ENCODE measurements at regions not wholly inside any gene's neighbourhood (a gene's known extent, or its start where the extent isn't known, plus 50 kb on each side); places are given as distances from the start of the nearest gene placed in this dataset.

DNA sequence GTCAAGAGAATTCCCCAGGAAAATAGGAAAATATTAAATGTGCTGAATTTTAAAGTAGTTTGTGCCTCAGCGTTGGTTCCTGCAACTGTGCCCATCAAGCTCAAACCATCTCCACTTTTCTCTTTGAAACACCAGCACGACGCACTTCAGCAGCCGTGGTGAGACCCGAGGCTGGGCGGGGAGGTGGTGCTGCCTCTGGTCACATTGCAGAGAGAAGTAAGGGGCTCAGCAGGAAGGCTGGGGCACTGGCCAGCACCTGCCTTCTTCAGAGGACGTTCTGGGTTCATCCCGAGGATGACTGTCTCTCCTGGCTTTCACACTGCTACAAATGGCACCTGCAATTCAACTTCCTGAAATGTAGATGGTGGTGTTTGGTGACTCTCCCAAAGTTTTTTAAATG, 323.7 kb upstream of the SALL3 start:
- no peaks in the 10 kb centered on the region for H3K36me3 ChIP-seq (ENCODE audit: control insufficient read depth, low read length)
- H3F3A ChIP-seq (ENCODE audit: control insufficient read depth, insufficient read depth), result no peaks in the 10 kb centered on the region
- TF ChIP-seq, protein P1, sequence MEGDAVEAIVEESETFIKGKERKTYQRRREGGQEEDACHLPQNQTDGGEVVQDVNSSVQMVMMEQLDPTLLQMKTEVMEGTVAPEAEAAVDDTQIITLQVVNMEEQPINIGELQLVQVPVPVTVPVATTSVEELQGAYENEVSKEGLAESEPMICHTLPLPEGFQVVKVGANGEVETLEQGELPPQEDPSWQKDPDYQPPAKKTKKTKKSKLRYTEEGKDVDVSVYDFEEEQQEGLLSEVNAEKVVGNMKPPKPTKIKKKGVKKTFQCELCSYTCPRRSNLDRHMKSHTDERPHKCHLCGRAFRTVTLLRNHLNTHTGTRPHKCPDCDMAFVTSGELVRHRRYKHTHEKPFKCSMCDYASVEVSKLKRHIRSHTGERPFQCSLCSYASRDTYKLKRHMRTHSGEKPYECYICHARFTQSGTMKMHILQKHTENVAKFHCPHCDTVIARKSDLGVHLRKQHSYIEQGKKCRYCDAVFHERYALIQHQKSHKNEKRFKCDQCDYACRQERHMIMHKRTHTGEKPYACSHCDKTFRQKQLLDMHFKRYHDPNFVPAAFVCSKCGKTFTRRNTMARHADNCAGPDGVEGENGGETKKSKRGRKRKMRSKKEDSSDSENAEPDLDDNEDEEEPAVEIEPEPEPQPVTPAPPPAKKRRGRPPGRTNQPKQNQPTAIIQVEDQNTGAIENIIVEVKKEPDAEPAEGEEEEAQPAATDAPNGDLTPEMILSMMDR (IDR thresholded peaks at IDR 0.05; ENCODE audit: low read depth, low read length, poor library complexity, severe bottlenecking), result no peak
- TF ChIP-seq EZH2phosphoT487 (IDR thresholded peaks at IDR 0.05; ENCODE audit: borderline replicate concordance, low read length), result no peak
- no peaks in the 10 kb centered on the region for H3K9me2 ChIP-seq (replicated peaks; ENCODE audit: control insufficient read depth, low read length)
- no peak overlapping the region for H3K27ac ChIP-seq (ENCODE audit: low read depth, low read length)
- H3K27me3 ChIP-seq (ENCODE audit: control insufficient read depth, low read length), result no peaks in the 10 kb centered on the region
- H4K20me1 ChIP-seq (ENCODE audit: control insufficient read depth, insufficient read depth, low read depth, low read length), result no peaks in the 10 kb centered on the region
- no peaks in the 10 kb centered on the region for H3K79me2 ChIP-seq (ENCODE audit: control insufficient read depth, low read length)
- H3K4me1 ChIP-seq (ENCODE audit: control insufficient read depth, low read length), result no peaks in the 10 kb centered on the region
- no peak overlapping the region for H3K4me2 ChIP-seq (ENCODE audit: low read length)
- no peak overlapping the region for H3K4me3 ChIP-seq (ENCODE audit: low read length)
- H3K9me3 ChIP-seq (ENCODE audit: control insufficient read depth, insufficient read depth, low read length), result peaks cover 17% of the 10 kb centered on the region; the same call in 1 of the 2 replicates

DNA sequence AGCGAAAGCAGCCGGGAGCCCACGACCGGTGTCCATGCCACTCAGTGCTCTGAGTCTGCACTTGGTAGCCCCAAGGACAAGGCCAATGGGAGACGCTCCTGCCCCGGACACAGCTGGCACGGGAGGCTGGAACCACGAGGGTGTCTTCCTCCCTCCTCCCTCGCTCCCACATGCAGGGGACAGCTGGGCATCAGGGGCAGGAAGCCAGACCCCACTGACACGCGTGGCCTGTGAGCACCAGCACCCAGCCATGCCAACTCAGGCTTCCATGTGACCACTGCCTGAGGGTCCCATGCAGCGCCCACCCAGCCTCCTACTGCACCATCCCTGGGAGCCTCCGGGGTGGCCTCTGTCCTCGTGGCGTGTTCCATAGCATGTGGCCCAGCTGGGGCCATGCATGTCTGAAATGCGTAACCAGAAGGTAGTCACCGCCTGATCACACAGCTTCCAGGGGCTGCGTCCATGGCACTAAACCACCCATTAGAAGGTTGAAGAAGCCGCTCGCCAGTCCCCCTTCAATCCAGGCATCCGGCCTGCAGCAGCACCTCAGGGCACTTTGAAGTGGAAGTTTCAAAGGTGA, 323.2 kb upstream of the SALL3 start:
- Histone ChIP-seq H4K20me1 (ENCODE audit: control insufficient read depth, insufficient read depth, low read depth, low read length) (no peaks in the 10 kb centered on the region), H3K79me2 (ENCODE audit: control insufficient read depth, low read length) (no peaks in the 10 kb centered on the region), H3K27me3 (ENCODE audit: control insufficient read depth, low read length) (no peaks in the 10 kb centered on the region), H3K4me1 (ENCODE audit: control insufficient read depth, low read length) (no peaks in the 10 kb centered on the region), H3K9me2 (replicated peaks; ENCODE audit: control insufficient read depth, low read length) (no peaks in the 10 kb centered on the region), H3K9me3 (ENCODE audit: control insufficient read depth, insufficient read depth, low read length) (peaks cover 15% of the 10 kb centered on the region; the same call in 1 of the 2 replicates), H3K4me3 (ENCODE audit: low read length) (no peak overlapping the region), H3F3A (ENCODE audit: control insufficient read depth, insufficient read depth) (no peaks in the 10 kb centered on the region), H3K36me3 (ENCODE audit: control insufficient read depth, low read length) (no peaks in the 10 kb centered on the region), H3K27ac (ENCODE audit: low read depth, low read length) (no peak overlapping the region), H3K4me2 (ENCODE audit: low read length) (no peak overlapping the region)
- TF ChIP-seq EZH2phosphoT487 (IDR thresholded peaks at IDR 0.05; ENCODE audit: borderline replicate concordance, low read length), result no peak

DNA sequence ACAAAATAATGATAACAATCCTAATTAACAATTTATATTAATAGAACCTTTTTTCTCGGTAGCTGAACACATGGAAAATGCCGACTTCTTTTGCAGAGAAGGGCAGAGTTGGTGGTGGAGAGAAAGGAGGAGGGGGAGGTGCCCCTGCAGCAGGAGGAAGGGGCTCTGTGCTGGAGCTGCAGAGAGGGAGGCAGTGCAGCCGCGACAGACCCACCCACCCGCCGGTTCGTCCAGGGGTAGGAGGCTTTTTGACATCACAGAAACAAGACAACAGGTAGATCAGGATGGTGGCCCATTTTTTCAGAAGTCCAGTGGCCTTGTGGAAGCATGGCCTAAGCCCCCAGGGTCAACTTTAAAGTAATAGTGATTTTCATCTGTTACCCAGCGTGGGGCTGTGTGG, 321.1 kb upstream of the SALL3 start:
- no peaks in the 10 kb centered on the region for H3K4me1 ChIP-seq (ENCODE audit: control insufficient read depth, low read length)
- peaks cover 3% of the 10 kb centered on the region; the same call in 1 of the 2 replicates for H3K9me3 ChIP-seq (ENCODE audit: control insufficient read depth, insufficient read depth, low read length)
- H3K27me3 ChIP-seq (ENCODE audit: control insufficient read depth, low read length), result no peaks in the 10 kb centered on the region
- H3K79me2 ChIP-seq (ENCODE audit: control insufficient read depth, low read length), result no peaks in the 10 kb centered on the region
- no peaks in the 10 kb centered on the region for H4K20me1 ChIP-seq (ENCODE audit: control insufficient read depth, insufficient read depth, low read depth, low read length)
- no peaks in the 10 kb centered on the region for H3K9me2 ChIP-seq (replicated peaks; ENCODE audit: control insufficient read depth, low read length)
- no peak overlapping the region for H3K4me2 ChIP-seq (ENCODE audit: low read length)
- H3K36me3 ChIP-seq (ENCODE audit: control insufficient read depth, low read length), result no peaks in the 10 kb centered on the region
- TF ChIP-seq, protein P1 (IDR thresholded peaks at IDR 0.05; ENCODE audit: low read depth, low read length, poor library complexity, severe bottlenecking), result no peak
- no peak for TF ChIP-seq EZH2phosphoT487 (IDR thresholded peaks at IDR 0.05; ENCODE audit: borderline replicate concordance, low read length)
- H3F3A ChIP-seq (ENCODE audit: control insufficient read depth, insufficient read depth), result no peaks in the 10 kb centered on the region
- H3K27ac ChIP-seq (ENCODE audit: low read depth, low read length), result no peak overlapping the region
- no peak overlapping the region for H3K4me3 ChIP-seq (ENCODE audit: low read length)

DNA sequence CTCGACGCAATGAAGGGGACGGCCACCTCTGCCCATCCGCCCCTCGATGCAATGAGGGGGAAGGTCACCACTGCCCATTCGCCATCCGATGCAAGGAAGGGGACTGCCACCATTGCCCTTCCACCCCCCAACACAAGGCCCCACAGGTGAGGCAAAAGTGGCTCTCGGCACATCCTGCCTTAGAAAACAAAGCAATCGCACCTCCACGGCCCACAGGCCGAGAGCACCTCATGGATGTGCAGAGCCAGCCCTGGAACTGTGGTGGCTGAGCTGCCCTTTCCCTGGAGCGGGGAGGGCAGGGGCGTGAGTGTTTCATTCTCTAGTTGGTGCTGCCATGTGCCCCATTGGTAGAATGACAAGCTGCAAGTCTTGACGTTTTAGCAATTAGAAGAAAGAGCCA, 320.6 kb upstream of the SALL3 start:
- no peaks in the 10 kb centered on the region for H3K79me2 ChIP-seq (ENCODE audit: control insufficient read depth, low read length)
- no peaks in the 10 kb centered on the region for H3K9me2 ChIP-seq (replicated peaks; ENCODE audit: control insufficient read depth, low read length)
- H3K4me1 ChIP-seq (ENCODE audit: control insufficient read depth, low read length), result no peaks in the 10 kb centered on the region
- no peak overlapping the region for H3K4me3 ChIP-seq (ENCODE audit: low read length)
- no peaks in the 10 kb centered on the region for H3K27me3 ChIP-seq (ENCODE audit: control insufficient read depth, low read length)
- no peaks in the 10 kb centered on the region for H3K36me3 ChIP-seq (ENCODE audit: control insufficient read depth, low read length)
- H3K9me3 ChIP-seq (ENCODE audit: control insufficient read depth, insufficient read depth, low read length), result peaks cover 3% of the 10 kb centered on the region; the same call in 1 of the 2 replicates
- H4K20me1 ChIP-seq (ENCODE audit: control insufficient read depth, insufficient read depth, low read depth, low read length), result no peaks in the 10 kb centered on the region
- no peak overlapping the region for H3K4me2 ChIP-seq (ENCODE audit: low read length)
- H3K27ac ChIP-seq (ENCODE audit: low read depth, low read length), result no peak overlapping the region
- TF ChIP-seq EZH2phosphoT487 (IDR thresholded peaks at IDR 0.05; ENCODE audit: borderline replicate concordance, low read length), result no peak
- TF ChIP-seq, protein P1 (IDR thresholded peaks at IDR 0.05; ENCODE audit: low read depth, low read length, poor library complexity, severe bottlenecking), result no peak
- H3F3A ChIP-seq (ENCODE audit: control insufficient read depth, insufficient read depth), result no peaks in the 10 kb centered on the region
